KMS-11 (cell line): ENCODE measurements at regions not wholly inside any gene's neighbourhood (a gene's known extent, or its start where the extent isn't known, plus 50 kb on each side); places are given as distances from the start of the nearest gene placed in this dataset.
"Not testable (repeated sequence)": the region's sequence is repeated elsewhere in the genome, so short reads cannot be mapped to it uniquely, and the experiment has no call there.

Experiments
- H2AFZ ChIP-seq: fragments of 200-600 bp; sonication (generic); 2 replicates; pipeline ENCODE4 v1.6.1; 2016; ENCODE audit warnings: antibody characterized with exemption, mixed run types, low read depth
- H3K27ac ChIP-seq: fragments of 200-600 bp; sonication (generic); 2 replicates; pipeline ENCODE4 v1.6.1; 2016; ENCODE audit warnings: mild to moderate bottlenecking, mixed run types
- H3K27me3 ChIP-seq: fragments of 200-600 bp; sonication (generic); 2 replicates; pipeline ENCODE4 v1.6.1; 2017; ENCODE audit warnings: mild to moderate bottlenecking, low read depth, mixed run types, moderate library complexity; ENCODE audit not compliant: insufficient read depth
- H3K36me3 ChIP-seq: fragments of 200-600 bp; sonication (generic); 2 replicates; pipeline ENCODE4 v1.6.1; 2017; ENCODE audit warnings: mild to moderate bottlenecking, mixed run types; ENCODE audit not compliant: insufficient read depth
- H3K4me1 ChIP-seq: fragments of 200-600 bp; sonication (generic); 2 replicates; pipeline ENCODE4 v1.6.1; 2016; ENCODE audit warnings: mild to moderate bottlenecking, low read depth, mixed run types; ENCODE audit not compliant: poor library complexity, severe bottlenecking
- H3K4me2 ChIP-seq: fragments of 200-600 bp; sonication (generic); 2 replicates; pipeline ENCODE4 v1.7.0; 2016; ENCODE audit warnings: mild to moderate bottlenecking, mixed run types
- H3K4me3 ChIP-seq: fragments of 200-600 bp; sonication (generic); IDR thresholded peaks from 2 replicates; pipeline ENCODE4 v1.6.1; 2017; ENCODE audit warnings: low read depth, low read length, mixed read lengths; ENCODE audit not compliant: insufficient read depth
- H3K79me2 ChIP-seq: fragments of 200-600 bp; sonication (generic); 2 replicates; pipeline ENCODE4 v1.6.1; 2016; ENCODE audit warnings: low read depth, mixed run types; ENCODE audit not compliant: insufficient read depth
- H3K9ac ChIP-seq: fragments of 200-600 bp; sonication (generic); 2 replicates; pipeline ENCODE4 v1.6.1; 2016; ENCODE audit warnings: mild to moderate bottlenecking, mixed run types
- H4K20me1 ChIP-seq: fragments of 200-600 bp; sonication (generic); 2 replicates; pipeline ENCODE4 v1.6.1; 2016; ENCODE audit warnings: mild to moderate bottlenecking, mixed run types; ENCODE audit not compliant: insufficient read depth
- CTCF ChIP-seq: fragments of 200-600 bp; sonication (generic); conservative IDR thresholded peaks from 2 replicates; pipeline ENCODE4 v1.6.1; 2017; ENCODE audit warnings: low read depth, mild to moderate bottlenecking, antibody characterized with exemption, low read length, moderate library complexity, mixed read lengths

- Histone ChIP-seq H3K4me3 (no peak overlapping the region), H3K36me3 (no peaks in the 10 kb centered on the region), H3K27me3 (no peaks in the 10 kb centered on the region), H3K4me2 (no peak overlapping the region), H3K9ac (no peak overlapping the region), H3K27ac (no peak overlapping the region), H3K4me1 (peaks cover 55% of the 10 kb centered on the region), H4K20me1 (peaks cover 17% of the 10 kb centered on the region), H3K79me2 (peaks cover 97% of the 10 kb centered on the region), H2AFZ (no peak overlapping the region)
- no peak for TF ChIP-seq CTCF
These were observed 86.5 kb downstream of the HAUS1 start for GRCh38 chr18:46190667-46191066.

GRCh38 chr18:46196627-46197243 lies 92.5 kb downstream of the HAUS1 start:
- H3K4me2 ChIP-seq, result no peak overlapping the region
- peaks cover 10% of the 10 kb centered on the region for H4K20me1 ChIP-seq
- H3K4me3 ChIP-seq, result no peak overlapping the region
- peaks cover 94% of the 10 kb centered on the region for H3K79me2 ChIP-seq
- no peak overlapping the region for H3K27ac ChIP-seq
- no peaks in the 10 kb centered on the region for H3K36me3 ChIP-seq
- TF ChIP-seq CTCF, result no peak
- no peak overlapping the region for H3K9ac ChIP-seq
- H3K27me3 ChIP-seq, result no peaks in the 10 kb centered on the region
- peaks cover 57% of the 10 kb centered on the region for H3K4me1 ChIP-seq
- H2AFZ ChIP-seq, result no peak overlapping the region

GRCh38 chr18:46199515-46200147 lies 95.4 kb downstream of the HAUS1 start:
- peak overlapping the region; percentile 51 for H3K27ac ChIP-seq
- no peak for TF ChIP-seq CTCF

GRCh38 chr18:46200178-46201055 lies 96.2 kb downstream of the HAUS1 start:
- H3K9ac ChIP-seq, H2AFZ ChIP-seq, H3K4me2 ChIP-seq, H3K4me3 ChIP-seq, H3K36me3 ChIP-seq, H3K27me3 ChIP-seq: not testable (repeated sequence)
- H3K79me2 ChIP-seq, result peaks cover 93% of the 10 kb centered on the region
- peaks cover 10% of the 10 kb centered on the region; the same call in 1 of the 2 replicates for H4K20me1 ChIP-seq
- peaks cover 53% of the 10 kb centered on the region for H3K4me1 ChIP-seq
- H3K27ac ChIP-seq, result peak overlapping the region; percentile 51; the same call in 1 of the 2 replicates

More at GRCh38 chr18:46199515-46200147, 95.4 kb downstream of the HAUS1 start:
- no peak overlapping the region for H3K4me3 ChIP-seq
- no peaks in the 10 kb centered on the region for H3K27me3 ChIP-seq
- H3K4me2 ChIP-seq, result no peak overlapping the region; the same call in 1 of the 2 replicates
- H3K4me1 ChIP-seq, result peaks cover 53% of the 10 kb centered on the region
- peaks cover 94% of the 10 kb centered on the region for H3K79me2 ChIP-seq
- H4K20me1 ChIP-seq, result peaks cover 10% of the 10 kb centered on the region; the same call in 1 of the 2 replicates
- no peak overlapping the region for H3K9ac ChIP-seq
- H2AFZ ChIP-seq, result no peak overlapping the region
- no peaks in the 10 kb centered on the region for H3K36me3 ChIP-seq
